ENCODE measurements at regions not wholly inside any gene's neighbourhood (a gene's known extent, or its start where the extent isn't known, plus 50 kb on each side); places are given as distances from the start of the nearest gene placed in this dataset.

DNA sequence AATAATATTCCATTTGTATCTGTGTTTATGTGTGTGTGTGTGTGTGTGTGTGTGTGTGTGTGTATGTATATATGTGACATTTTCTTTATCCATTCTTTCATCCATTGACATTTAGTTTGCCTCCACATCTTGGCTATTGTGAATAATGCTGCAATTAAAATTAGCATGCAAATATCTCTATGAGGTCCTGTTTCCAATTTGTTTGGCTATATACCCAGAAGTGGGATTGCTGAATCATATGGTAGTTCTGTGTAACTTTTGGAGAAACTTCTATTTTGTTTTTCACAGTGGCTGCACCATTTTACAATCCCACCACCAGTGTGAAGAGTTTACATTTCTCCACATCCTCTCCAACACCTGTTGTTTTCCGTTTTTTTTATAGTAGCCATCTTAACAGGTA is 53.1 kb downstream of the CH25H start:
- DNase-seq (ENCODE audit: low spot score), result no peak

DNA sequence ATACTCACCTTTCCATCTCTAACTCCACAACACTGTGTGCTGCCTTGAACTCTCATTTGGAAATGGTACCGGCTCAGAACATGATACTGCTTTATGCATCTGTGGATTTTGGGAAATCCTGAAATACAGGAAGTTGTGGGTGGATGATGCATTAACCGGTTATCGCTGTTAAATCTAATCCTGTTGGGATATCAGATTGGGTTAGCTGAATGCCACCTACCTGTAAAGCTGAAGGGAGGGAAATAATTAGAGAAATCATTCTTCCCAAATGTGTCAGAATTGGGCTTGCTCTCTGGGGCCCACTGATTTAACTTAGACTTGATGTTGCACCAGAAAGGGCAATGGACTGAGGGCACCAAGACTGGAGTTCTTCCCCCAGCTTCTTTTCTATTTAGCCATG is 54.0 kb downstream of the CH25H start:
- DNase-seq (ENCODE audit: low spot score), result no peak

DNA sequence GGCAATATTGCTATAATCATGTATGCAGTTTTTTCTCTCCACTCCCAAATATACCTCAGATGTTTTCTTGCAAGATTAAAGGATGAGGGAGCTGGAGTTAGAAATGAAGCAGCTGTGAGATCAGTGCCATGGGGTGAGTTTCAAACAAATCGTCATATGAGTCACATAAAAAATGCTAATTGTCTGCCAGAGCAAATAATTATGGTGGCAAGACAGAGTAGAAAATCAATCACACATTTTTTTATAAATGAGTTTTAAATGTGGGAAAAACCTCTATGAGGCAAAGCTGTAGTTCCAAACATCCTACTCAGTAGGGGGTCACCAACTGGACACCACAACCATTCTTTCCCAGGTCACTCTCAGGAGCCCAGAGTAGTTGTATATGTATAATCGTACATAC is 55.3 kb downstream of the CH25H start:
- no peak for DNase-seq (ENCODE audit: low spot score)

DNA sequence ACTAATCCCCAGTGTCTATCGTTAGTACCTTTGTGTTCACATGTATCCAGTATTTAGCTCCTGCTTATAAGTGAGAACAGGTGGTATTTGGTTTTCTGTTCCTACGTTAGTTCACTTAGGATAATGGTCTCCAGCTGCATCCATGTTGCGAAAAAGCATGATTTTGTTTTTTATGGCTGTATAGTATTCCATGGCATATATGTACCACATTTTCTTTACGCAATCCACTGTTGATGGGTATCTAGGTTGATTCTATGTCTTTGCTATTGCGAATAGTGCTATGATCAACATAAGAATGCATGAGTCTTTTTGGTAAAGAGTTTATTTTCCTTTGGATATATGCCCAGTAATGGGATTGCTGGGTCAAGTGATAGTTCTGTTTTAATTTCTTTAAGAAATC is 59.1 kb downstream of the CH25H start:
- no peak for DNase-seq (ENCODE audit: low spot score)

DNA sequence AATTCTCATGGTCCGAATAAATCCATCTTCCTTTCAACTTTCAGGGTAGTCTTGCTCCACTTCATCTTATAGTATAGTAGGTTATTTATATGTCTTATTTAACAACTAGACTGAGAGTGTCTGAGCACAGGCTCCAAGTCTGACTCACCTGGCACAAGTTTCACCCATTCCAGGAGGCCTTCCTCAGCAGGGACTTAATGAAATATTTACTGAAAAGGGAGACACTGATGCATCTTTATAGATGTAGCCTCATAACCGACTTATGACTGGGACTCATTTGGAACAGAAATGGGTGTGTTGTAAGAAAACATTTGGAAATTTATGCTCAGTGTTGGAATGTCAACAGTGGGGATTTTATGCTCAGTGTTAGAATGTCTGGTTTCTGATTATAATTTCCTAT is 59.9 kb downstream of the CH25H start:
- no peak for DNase-seq (ENCODE audit: low spot score)

DNA sequence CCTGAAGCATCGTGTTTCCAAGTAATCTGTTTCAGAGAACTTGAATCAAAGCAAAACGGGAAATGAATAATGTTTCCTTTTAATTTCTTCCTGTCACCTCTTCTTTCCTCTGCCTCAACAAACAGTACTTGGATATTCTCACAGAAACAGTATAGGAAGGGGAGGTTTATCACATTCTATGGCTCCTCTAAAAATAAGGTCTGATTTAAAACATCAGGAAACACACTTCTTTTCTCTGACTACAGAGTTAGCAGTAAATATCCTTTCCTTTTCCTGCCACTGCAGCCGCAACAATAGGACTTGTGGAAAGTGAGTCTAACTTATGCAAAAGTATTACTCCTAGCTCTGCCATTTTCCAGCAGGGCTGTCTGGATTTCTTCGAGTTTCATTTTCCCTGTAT is 62.3 kb downstream of the CH25H start:
- no peak for DNase-seq (ENCODE audit: low spot score)

DNA sequence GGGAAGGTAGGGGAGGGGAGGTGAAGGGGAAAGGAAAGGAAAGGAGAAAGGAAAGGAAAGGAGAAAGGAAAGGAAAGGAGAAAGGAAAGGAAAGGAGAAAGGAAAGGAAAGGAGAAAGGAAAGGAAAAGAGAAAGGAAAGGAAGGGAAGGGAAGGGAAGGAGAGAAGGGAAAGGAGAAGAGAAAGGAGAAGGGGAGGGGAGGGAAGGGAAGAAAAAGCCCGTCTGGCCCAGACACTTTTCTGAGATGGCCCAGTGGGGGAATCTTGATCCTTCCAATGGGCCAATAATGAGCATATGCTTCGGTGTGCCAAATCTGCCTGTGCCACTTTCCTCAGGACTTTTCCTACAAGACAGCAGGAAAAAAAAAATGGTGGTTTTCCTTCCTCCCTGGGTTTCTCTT is 64.5 kb downstream of the CH25H start:
- DNase-seq (ENCODE audit: low spot score), result no peak

DNA sequence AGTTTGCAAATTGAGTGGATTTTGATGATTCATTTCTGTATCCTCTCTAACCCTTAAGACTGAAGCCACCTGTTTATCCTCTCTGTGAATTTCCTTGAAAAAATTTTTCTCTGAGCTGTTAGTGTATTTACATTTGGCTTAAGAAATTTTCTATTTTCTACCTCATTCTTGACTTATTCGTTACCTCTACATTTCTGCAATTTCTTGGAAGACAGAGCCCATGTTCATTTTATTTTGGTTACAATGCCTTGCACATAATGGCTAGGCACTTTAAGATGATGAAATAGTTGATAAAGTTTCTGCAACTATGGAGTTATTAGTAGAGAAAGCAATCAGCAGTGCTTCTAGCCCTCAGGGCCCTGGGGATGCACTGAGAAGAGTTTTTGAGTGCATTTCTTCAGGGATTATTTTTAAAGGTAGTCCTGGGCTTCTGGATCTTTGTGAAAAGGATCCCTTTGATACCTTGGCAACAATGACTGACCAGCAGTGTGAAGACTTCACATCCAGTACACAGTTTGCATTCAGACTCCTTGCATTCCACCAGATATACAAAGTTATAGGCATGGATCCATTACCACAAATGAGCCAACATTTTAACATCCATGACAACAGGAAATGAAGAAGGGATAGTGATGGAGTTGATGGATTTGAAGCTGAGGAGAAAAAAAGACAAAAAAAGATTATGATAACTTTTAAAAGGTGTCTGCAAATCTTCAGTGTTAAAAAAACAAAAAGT is 68.2 kb downstream of the CH25H start:
- DNase-seq (ENCODE audit: low spot score), result no peak

DNA sequence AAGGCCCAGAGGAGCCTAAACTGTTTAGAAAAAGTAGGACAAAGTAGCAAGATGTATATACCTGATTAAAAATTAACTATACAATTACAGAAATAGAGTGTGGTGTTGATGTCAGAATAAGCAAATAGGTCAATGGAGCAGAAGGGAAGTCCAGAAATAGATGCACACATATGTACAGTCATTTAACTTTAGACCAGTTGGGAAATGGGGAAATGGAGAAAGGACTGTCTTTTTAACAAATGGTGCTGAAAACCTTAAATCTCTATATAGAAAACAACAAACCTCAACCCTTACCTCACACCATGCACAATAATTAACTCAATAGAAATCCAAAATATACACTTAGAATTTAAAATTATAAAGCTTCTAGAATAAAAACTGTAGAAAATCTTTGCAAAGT is 72.2 kb downstream of the CH25H start:
- DNase-seq (ENCODE audit: low spot score), result peak; percentile 59

DNA sequence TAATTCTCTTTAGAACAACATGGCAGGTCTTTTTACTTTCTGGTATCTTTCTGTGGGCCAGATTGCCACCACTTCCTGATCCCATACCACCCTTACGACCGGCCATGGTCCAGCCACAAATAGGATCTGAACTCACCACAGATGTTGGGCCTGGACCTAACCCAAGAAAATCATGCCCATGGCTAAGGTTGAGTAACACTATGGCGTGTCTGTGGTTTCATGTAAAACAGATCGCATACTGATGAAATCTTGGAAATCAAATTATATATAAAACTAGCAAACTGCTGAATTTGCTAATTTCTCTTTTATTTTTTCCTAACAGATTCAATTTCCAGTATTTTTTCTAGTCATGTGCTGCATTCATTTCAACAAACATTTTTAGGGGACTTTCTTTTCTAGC is 77.2 kb downstream of the CH25H start:
- peak; percentile 74 for DNase-seq (ENCODE audit: low spot score)

DNA sequence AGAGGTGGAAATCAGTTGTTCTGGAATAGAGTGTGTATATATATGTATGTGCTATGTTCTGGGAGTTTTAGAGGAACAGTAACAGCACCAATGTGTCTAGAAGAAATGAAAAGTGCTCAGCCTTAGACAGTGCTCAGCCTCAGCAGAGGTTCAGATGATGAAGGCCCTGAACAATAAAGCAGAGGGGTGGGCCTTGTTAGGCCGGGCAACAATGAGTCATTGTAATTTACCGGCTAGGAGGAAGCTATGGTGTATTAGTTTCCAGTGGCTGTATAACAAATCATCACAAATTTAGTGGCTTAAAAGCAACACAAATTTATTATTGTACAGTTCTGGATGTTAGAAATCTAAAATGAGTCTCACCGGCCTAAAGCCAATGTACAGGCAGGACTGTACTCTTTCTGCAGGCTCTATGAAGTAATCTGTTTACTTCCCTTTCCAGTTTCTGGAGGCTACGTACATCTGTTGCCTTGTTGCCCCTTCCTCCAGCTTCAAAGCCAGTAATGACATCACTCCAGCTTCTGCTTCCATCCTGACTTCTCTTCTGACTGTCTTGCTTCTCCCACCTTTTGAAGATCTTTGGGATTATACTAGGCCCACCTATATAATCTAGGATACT is 84.6 kb downstream of the CH25H start:
- peak; percentile 78 for DNase-seq (ENCODE audit: low spot score)

DNA sequence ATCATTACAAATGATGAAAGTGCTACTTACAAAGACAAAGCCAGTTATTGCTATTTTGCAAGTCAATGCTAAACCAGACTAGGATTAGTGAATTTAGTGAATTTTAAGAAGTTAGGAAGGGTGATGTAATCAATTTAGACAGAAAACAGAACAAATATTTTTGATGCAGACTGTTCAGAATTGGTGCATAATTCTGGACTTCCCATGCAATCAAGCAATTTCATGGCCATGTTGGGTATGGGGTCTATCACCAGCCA is 85.4 kb downstream of the CH25H start:
- no peak for DNase-seq (ENCODE audit: low spot score)

DNA sequence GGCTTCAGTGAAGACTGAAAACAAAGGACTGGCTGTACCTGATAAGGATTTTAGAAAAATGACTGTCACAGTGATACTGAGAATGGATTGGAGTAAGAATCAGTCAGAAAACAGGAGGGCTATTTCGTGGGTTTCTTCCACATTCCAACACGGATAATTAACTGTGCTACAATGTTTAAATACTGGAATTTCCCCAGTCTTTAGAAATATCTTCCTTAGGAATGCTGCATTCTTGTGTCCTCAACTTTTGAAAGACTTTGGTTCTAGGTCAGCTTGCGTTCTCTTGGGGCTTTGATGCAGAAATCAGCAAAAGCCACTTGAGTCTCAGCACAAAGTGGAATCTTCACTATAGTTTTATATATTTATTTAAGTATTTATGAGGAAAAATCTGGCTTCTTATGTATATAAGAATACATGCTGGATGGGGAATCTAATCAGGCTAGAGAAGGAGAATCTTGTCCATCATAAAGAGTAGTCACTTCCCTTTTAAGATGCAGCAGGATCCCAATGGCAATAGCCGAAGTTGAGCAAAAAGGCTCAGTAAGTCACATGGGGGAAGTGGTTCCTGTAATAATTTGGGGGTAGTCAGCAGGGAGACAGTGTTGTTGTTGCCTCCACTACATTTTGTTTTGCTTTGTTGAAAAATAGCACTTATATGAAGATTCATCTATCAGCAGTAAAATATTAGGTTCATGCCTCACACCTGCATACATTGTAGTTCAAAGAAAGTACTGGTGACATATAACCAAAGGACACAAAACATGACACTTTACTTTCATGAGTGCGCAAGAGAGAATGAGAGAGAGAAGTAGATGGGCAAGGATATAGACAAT is 86.0 kb downstream of the CH25H start:
- peak; percentile 44 for DNase-seq (ENCODE audit: low spot score)

DNA sequence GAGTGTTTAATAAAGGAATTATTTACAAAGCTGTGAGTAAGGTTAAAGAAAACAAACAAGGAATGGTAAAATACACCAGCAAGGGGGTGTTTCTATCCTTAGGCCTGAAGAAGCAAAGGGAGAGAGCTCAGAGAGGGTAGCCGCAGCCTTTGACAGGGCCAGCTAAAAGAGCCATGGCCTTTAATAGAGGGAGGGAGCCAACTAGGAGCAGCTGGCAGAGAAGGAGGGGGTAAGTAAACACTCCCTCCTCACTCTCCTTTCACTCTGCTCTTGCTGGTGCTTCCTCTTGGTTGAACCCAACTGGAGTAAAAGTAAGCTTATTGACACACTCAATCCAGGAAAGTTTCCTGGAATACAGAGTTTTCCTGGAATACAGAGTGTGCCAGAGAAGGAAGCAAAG is 87.5 kb downstream of the CH25H start:
- DNase-seq (ENCODE audit: low spot score), result no peak

DNA sequence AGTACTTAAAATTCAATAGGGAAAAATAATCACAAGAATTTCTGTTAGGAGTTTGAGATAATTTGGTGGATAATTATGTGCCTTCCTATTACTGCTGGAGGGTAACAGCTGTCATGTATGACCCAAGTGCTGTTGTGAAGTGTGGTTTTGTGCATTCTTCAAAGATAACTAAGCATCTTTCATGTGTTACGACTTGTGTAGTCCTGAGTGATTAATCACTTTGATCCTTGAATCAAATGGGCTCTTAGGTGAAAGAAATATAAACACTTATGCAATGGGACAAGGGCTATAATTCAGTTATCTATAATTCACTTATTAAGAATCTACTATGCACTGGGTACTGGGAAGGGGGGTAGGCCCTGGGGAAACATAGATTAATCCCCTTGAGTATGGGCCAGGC is 89.0 kb downstream of the CH25H start:
- no peak for DNase-seq (ENCODE audit: low spot score)

DNA sequence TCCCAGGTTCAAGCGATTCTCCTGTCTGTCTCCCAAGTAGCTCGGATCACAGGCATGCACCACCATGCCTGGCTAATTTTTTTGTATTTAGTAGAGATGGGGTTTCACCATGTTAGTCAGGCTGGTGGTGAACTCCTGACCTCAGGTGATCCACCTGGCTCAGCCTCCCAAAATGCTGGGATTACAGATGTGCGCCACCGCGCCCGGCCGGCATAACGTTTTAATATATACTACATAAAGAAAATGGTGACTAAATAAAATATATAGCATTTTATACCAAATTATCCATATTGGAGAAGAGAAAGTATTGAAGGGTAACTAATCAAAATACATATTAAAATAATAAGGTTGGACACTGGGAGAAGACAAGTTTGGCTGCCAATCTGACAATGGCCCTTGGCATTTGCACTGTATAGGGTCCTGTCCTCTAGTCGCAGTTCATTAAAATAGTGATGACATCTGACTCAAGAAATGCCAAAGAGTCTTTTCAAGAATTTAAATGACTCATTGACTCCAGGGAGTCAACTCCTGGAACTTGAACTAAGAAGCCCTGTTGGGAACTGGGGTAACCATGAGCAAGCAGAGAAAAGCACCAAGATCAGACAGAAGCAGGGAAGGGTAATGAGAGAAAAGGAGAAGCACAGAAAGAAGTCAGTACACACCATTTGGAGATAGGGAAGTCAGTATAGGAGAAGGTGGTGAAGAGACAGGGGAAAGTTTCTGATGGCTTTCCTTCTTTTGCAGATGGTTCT is 91.1 kb downstream of the CH25H start:
- DNase-seq (ENCODE audit: low spot score), result peak; percentile 34

DNA sequence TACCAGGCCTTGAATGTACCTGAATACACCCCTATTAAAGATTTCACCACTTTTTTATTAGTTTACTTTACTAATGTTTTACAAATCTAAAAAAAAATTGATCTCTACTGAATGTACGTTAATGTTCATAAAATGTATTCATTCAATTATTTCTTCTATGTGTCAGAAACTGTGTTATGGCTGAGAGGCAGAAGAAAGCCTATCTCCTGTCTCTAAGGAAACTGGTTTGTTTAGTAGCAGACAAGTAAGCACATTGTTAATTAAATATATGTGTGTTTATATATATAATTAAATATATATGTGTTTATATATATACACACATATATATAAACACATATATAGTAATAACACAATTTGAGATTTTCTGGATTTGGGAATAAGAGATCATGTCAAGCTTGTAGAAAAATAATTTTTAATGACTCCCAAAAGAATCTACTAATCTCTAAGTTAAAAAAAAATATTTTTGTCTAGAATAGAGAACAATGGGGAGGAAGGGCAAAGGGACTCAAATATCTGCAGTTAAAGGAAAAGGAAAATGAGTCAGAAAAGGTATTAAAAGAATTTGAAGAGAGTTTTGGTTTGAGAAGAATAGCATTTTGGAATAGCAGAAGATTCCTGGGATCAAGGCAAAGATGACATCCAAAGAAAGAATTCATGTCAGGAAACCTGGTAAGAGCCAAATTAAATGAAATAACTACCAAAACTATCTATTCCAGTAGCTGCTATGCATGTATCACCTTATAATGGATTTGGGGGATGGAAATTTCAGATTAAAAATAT is 92.1 kb downstream of the CH25H start:
- DNase-seq (ENCODE audit: low spot score), result no peak

DNA sequence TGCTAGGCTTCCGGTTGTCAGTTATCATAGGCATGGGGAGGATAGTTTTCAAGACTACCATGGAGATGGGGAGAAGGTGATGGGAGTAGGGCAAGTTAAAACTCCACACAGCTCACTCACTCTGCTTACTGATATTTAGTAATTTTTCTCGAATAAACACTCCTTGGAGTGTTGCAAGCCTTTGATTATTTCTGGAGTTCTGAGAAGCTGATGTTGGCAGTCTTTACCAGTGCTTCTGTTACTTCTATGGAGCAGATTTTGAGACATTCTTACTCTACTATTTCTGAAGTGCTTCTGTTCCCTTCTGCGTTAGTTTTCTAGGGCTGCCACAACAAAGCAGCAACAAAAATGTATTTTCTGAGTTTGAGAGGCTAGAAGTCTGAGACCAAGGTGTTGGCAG is 104.4 kb downstream of the CH25H start:
- no peak for DNase-seq (ENCODE audit: low spot score)

DNA sequence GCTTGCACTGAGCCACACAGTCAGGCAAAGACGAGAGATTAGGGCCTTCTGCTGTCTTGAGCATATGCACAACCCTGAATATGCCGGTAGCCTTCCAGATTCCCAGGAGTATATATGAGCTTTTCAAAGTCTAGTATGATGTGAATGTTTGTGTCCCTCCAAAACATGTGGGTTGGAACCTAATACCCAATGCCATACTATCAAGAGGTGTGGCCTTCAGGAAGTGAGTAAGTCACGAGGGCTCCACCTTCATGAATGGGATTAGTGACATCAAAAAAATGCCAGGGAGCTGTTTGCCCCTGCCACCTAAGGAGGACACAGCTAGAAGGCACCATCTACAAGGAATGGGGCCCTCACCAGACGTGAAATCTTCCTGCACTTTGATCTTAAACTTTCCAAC is 105.2 kb downstream of the CH25H start:
- no peak for DNase-seq (ENCODE audit: low spot score)

DNA sequence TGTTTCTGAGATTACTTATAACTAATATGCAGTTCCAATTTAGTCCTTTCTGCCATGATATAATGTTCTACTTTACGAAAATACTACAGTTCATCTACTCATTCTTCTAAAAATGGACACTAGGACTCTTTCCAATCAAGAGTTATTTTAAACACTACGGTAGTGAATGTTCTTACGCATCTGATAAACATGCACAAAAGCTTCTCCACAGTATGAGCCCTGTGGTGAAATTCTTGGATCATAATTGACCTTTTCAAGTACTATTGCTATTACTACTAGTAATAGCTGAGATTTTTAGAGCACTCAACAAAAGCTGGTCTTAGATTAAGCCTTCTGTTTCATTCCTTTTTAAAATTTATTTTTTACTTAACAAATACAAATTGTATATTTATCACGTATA is 106.4 kb downstream of the CH25H start:
- no peak for DNase-seq (ENCODE audit: low spot score)

DNA sequence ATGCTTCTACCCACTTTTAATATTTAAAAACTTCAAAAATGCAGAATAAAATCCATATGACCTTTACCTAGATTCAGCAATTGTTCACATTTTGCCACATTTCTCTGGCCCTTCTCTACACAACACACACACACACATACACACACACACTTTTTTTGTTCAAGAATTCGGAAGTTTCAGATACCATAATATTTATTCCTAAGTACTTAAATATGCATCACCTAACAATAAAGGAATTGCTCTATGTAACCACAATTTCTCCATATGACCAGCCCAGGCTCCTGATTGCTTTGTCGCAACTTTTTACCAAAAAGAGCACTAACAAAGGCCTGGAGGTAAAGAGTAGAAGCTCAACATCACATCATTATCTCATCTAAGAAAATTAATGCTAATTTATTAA is 106.6 kb downstream of the FAS start:
- DNase-seq (ENCODE audit: low spot score), result no peak

All from pons (tissue), 1 donor.